DND-41 (cell line): ENCODE measurements at regions not wholly inside any gene's neighbourhood (a gene's known extent, or its start where the extent isn't known, plus 50 kb on each side); places are given as distances from the start of the nearest gene placed in this dataset.

Experiments
- ATAC-seq: fragments of 200-7000 bp; cut with Tn5 transposase; 3 replicates; pipeline ENCODE4 v1.9.1; 2021; ENCODE audit warnings: low read depth; ENCODE audit not compliant: insufficient read depth
- DNase-seq: peaks from one replicate; pipeline ENCODE4 v3.0.0-alpha.2; 2020
- H2AFZ ChIP-seq: 2 replicates; pipeline ENCODE4 v1.6.0; 2012; ENCODE audit warnings: low read depth, low read length
- H3K27ac ChIP-seq: 2 replicates; pipeline ENCODE4 v1.5.1; 2012; ENCODE audit warnings: low read length, inconsistent platforms
- H3K27me3 ChIP-seq: fragments of 200-600 bp; sonication (generic); 2 replicates; pipeline ENCODE4 v1.6.0; 2012; ENCODE audit warnings: low read length, mild to moderate bottlenecking, inconsistent platforms; ENCODE audit not compliant: insufficient read depth, poor library complexity
- H3K36me3 ChIP-seq: 2 replicates; pipeline ENCODE4 v1.5.1; 2012; ENCODE audit warnings: low read length, inconsistent platforms; ENCODE audit not compliant: insufficient read depth
- H3K4me1 ChIP-seq: 2 replicates; pipeline ENCODE4 v1.5.1; 2012; ENCODE audit warnings: mild to moderate bottlenecking, low read length; ENCODE audit not compliant: insufficient read depth
- H3K4me2 ChIP-seq: 2 replicates; pipeline ENCODE4 v1.6.0; 2012; ENCODE audit warnings: mild to moderate bottlenecking, moderate library complexity, low read length, inconsistent platforms; ENCODE audit not compliant: insufficient read depth
- H3K4me3 ChIP-seq, 2 experiments: fragments of 200-600 bp in 1 of 2; shearing (Covaris generic) in 1 of 2; 2 replicates each; pipeline ENCODE4 v1.5.1; 2012 to 2016; ENCODE audit warnings: inconsistent platforms in 2 of 2, low read length in 2 of 2, mild to moderate bottlenecking in 2 of 2, low read depth in 1 of 2, moderate library complexity in 1 of 2
- H3K79me2 ChIP-seq: 2 replicates; pipeline ENCODE4 v1.6.0; 2012; ENCODE audit warnings: low read length, inconsistent platforms; ENCODE audit not compliant: insufficient read depth
- H3K9ac ChIP-seq: 2 replicates; pipeline ENCODE4 v1.6.0; 2012; ENCODE audit warnings: low read depth, mild to moderate bottlenecking, inconsistent platforms, low read length, moderate library complexity
- H3K9me3 ChIP-seq: 2 replicates; pipeline ENCODE4 v1.5.1; 2012; ENCODE audit warnings: low read length, moderate library complexity, mild to moderate bottlenecking, inconsistent platforms; ENCODE audit not compliant: insufficient read depth, severe bottlenecking
- H4K20me1 ChIP-seq: 2 replicates; pipeline ENCODE4 v1.6.0; 2012; ENCODE audit warnings: low read length; ENCODE audit not compliant: insufficient read depth
- EZH2 ChIP-seq: IDR thresholded peaks from 3 replicates; pipeline ENCODE4 v1.6.1; 2012; ENCODE audit warnings: borderline replicate concordance, low read depth, mild to moderate bottlenecking, moderate library complexity, low read length, inconsistent platforms; ENCODE audit not compliant: severe bottlenecking
- TF ChIP-seq, protein P1 (sequence below): IDR thresholded peaks from 2 replicates; pipeline ENCODE4 v1.5.1; 2012; ENCODE audit warnings: borderline replicate concordance, low read length, moderate library complexity, mild to moderate bottlenecking; ENCODE audit not compliant: poor library complexity, severe bottlenecking; ENCODE audit errors: extremely low read depth

DNA sequence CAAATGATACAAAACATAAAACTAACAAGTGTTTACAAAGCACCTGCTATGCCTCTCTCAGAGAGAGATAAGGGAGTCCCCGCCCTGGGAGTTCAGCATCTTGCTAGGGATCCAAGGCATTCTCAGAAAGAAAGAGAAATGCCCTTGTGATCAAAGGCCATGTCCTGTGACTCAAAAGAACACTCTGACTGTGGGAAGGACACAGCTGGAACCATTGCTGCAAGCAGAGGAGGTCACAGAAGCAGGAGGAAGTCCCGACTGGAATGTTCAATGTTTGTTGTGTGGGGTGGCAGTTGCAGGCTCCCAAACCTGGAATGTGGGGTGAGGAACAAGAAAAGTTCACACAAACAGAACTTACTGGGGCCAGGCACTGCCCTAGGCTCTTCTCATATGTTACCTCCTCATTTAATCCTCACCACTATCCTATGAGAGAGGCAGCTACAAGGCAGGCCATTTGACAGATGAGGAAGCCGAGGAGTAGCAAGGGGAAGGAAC lies 93.0 kb upstream of the GRIK3 start:
- no peak overlapping the region for H3K4me3 ChIP-seq
- H4K20me1 ChIP-seq, result peaks cover 4% of the 10 kb centered on the region; the same call in 1 of the 2 replicates
- H3K79me2 ChIP-seq, result no peaks in the 10 kb centered on the region
- no peak overlapping the region for H2AFZ ChIP-seq
- no peaks in the 10 kb centered on the region for H3K4me1 ChIP-seq
- DNase-seq, result no peak
- no peak overlapping the region for H3K27ac ChIP-seq
- no peak for ATAC-seq
- H3K36me3 ChIP-seq, result no peaks in the 10 kb centered on the region
- TF ChIP-seq, protein P1, sequence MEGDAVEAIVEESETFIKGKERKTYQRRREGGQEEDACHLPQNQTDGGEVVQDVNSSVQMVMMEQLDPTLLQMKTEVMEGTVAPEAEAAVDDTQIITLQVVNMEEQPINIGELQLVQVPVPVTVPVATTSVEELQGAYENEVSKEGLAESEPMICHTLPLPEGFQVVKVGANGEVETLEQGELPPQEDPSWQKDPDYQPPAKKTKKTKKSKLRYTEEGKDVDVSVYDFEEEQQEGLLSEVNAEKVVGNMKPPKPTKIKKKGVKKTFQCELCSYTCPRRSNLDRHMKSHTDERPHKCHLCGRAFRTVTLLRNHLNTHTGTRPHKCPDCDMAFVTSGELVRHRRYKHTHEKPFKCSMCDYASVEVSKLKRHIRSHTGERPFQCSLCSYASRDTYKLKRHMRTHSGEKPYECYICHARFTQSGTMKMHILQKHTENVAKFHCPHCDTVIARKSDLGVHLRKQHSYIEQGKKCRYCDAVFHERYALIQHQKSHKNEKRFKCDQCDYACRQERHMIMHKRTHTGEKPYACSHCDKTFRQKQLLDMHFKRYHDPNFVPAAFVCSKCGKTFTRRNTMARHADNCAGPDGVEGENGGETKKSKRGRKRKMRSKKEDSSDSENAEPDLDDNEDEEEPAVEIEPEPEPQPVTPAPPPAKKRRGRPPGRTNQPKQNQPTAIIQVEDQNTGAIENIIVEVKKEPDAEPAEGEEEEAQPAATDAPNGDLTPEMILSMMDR, result no peak
- no peak for TF ChIP-seq EZH2
- H3K4me2 ChIP-seq, result no peak overlapping the region
- no peak overlapping the region for H3K9ac ChIP-seq
- no peaks in the 10 kb centered on the region for H3K9me3 ChIP-seq
- no peaks in the 10 kb centered on the region for H3K27me3 ChIP-seq

DNA sequence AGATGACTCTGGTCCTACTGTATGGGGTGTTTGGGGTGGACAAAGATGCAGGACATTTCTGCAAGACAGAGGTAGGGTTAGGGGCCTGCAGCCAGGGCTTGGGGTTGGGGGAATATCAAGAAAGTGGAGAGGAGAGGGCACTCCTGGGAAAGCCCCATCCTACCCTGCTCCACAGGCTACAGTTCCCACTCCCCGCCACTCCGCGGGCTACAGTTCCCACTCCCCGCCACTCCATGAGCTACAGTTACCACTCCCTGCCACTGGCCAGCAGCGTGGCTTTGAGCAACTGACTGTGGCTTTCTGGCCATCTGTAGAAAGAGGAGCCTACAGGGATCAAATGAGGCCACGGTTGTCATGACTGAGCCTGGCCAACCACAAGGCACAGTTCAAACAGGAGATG lies 93.8 kb upstream of the GRIK3 start:
- H3K4me1 ChIP-seq, result no peaks in the 10 kb centered on the region
- H3K9ac ChIP-seq, result no peak overlapping the region
- H3K27me3 ChIP-seq, result no peaks in the 10 kb centered on the region
- H4K20me1 ChIP-seq, result peaks cover 4% of the 10 kb centered on the region; the same call in 1 of the 2 replicates
- H3K9me3 ChIP-seq, result no peaks in the 10 kb centered on the region
- TF ChIP-seq EZH2, result no peak
- TF ChIP-seq, protein P1, result no peak
- DNase-seq (no peak), ATAC-seq (no peak)
- no peaks in the 10 kb centered on the region for H3K79me2 ChIP-seq
- no peak overlapping the region for H3K4me2 ChIP-seq
- no peak overlapping the region for H3K4me3 ChIP-seq
- no peaks in the 10 kb centered on the region for H3K36me3 ChIP-seq
- H3K27ac ChIP-seq, result no peak overlapping the region
- H2AFZ ChIP-seq, result no peak overlapping the region

- Histone ChIP-seq H3K79me2 (no peaks in the 10 kb centered on the region), H3K4me3 (no peak overlapping the region), H3K9me3 (no peaks in the 10 kb centered on the region), H4K20me1 (peaks cover 4% of the 10 kb centered on the region; the same call in 1 of the 2 replicates), H2AFZ (no peak overlapping the region), H3K9ac (no peak overlapping the region), H3K27ac (no peak overlapping the region), H3K27me3 (peaks cover 3% of the 10 kb centered on the region), H3K36me3 (no peaks in the 10 kb centered on the region), H3K4me1 (no peaks in the 10 kb centered on the region), H3K4me2 (no peak overlapping the region)
- ATAC-seq (no peak), DNase-seq (no peak)
- TF ChIP-seq, protein P1, result no peak
- TF ChIP-seq EZH2, result no peak
Measured at GRCh38 chr1:37130221-37130948, 96.1 kb upstream of the GRIK3 start.
